ENCODE measurements at regions not wholly inside any gene's neighbourhood (a gene's known extent, or its start where the extent isn't known, plus 50 kb on each side); places are given as distances from the start of the nearest gene placed in this dataset.
"Not testable (repeated sequence)": the region's sequence is repeated elsewhere in the genome, so short reads cannot be mapped to it uniquely, and the experiment has no call there.

DNA sequence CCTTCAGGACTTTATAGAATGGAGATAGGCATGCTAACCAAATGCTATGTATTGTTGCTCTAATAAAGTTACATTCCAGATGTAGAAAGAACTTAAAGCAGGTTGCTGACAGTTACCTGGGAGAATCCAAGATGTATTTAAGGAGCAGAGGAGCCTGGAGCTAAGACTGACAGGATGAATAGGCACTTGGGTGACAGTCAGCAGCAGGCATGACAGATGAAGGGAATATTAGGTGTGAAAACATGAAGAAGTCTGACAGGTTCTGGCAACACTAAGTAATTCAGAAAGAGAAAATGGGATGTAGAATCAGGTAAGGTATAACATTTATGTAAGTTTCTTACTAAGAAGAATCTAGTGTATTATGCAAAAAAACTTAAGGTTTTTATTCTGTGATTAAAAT lies 232.0 kb downstream of the DSC3 start:
- no peak overlapping the region for H3K4me3 ChIP-seq (ENCODE audit: low read depth, low read length)
- TF ChIP-seq, protein P1, sequence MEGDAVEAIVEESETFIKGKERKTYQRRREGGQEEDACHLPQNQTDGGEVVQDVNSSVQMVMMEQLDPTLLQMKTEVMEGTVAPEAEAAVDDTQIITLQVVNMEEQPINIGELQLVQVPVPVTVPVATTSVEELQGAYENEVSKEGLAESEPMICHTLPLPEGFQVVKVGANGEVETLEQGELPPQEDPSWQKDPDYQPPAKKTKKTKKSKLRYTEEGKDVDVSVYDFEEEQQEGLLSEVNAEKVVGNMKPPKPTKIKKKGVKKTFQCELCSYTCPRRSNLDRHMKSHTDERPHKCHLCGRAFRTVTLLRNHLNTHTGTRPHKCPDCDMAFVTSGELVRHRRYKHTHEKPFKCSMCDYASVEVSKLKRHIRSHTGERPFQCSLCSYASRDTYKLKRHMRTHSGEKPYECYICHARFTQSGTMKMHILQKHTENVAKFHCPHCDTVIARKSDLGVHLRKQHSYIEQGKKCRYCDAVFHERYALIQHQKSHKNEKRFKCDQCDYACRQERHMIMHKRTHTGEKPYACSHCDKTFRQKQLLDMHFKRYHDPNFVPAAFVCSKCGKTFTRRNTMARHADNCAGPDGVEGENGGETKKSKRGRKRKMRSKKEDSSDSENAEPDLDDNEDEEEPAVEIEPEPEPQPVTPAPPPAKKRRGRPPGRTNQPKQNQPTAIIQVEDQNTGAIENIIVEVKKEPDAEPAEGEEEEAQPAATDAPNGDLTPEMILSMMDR (IDR thresholded peaks at IDR 0.05; ENCODE audit: insufficient read depth, low read length), result no peak

DNA sequence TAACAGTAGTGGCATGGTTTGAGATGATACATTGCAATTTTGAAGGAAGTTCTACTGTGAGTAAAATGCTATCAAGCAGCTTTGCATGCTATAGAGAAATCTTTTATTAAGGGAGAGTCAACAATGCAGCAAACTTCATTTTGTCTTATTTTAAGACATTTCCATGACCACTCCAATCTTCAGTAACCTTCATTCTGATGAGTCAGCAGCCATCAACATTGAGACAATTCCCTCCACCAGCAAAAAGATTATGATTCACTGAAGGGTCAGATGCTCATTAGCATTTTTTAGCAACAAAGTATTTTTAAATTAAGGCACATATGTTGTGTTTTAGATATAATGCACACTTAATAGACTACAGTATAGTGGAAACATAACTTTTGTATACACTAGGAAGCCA lies 235.7 kb downstream of the DSC3 start:
- H3K4me3 ChIP-seq (ENCODE audit: low read depth, low read length), result no peak overlapping the region
- TF ChIP-seq, protein P1 (IDR thresholded peaks at IDR 0.05; ENCODE audit: insufficient read depth, low read length), result no peak
- DNase-seq (ENCODE audit: low read depth), result no peak

More for the DNA sequence above, 232.0 kb downstream of the DSC3 start:
- no peak for DNase-seq (ENCODE audit: low read depth)

DNA sequence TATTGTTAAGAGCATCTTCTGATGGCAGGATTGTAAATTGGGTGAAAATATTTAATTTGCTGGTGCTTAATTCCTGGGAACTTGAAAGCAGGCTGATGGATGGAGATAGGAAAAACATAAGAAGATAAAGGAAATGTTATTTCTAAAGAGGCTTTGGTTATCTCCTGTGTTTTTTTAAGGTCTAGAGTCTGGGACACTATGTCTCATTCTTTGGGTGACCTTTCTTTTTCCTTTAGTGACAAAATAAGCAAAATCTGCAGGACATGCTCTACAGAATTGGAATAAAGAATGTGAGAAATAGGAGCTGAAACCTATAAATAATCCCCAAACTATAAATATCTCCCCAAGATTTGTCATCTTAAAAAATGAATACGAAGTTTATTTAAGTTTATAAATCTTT lies 241.7 kb downstream of the DSC3 start:
- no peak for DNase-seq (ENCODE audit: low read depth)
- TF ChIP-seq, protein P1 (IDR thresholded peaks at IDR 0.05; ENCODE audit: insufficient read depth, low read length), result no peak
- no peak overlapping the region for H3K4me3 ChIP-seq (ENCODE audit: low read depth, low read length)

DNA sequence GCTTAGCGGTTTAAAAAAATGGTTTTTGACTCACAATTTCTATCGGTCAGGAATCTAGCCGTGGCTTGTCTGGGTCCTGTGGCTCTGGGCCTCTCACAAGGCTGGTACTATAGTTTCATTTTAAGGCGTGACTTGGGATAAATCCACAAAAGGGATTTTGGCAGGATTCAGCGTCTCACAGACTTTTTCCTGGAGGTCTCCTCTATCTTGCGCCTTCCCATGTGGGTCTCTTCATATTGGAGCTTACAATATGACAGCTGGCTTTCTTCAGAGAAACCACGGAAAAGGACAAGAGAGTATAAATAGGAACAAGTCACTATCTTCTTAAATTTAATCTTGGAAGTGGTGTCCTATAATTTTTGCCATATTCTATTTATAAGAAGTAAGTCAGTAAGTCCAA lies 250.5 kb downstream of the DSC3 start:
- TF ChIP-seq, protein P1 (IDR thresholded peaks at IDR 0.05; ENCODE audit: insufficient read depth, low read length), result no peak
- no peak overlapping the region for H3K4me3 ChIP-seq (ENCODE audit: low read depth, low read length)
- DNase-seq (ENCODE audit: low read depth), result no peak

DNA sequence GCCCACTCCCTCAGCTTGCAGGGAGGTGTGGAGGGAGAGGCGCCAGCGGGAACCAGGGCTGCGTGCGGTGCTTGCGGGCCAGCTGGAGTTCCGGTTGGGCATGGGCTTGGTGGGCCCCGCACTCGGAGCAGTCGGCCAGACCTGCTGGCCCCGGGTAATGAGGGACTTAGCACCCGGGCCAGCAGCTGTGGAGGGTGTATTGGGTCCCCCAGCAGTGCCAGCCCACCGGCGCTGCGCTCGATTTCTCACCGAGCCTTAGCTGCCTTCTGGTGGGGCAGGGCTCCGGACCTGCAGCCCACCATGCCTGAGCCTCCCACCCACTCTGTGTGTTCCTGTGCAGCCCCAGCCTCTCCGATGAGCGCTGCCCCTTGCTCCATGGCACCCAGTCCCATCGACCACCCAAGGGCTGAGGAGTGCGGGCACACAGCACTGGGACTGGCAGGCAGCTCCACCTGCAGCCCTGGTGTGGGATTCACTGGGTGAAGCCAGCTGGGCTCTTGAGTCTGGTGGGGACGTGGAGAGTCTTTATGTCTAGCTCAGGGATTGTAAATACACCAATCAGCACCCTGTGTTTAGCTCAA lies 254.0 kb downstream of the DSC3 start:
- not testable (repeated sequence) for DNase-seq (ENCODE audit: low read depth); H3K4me3 ChIP-seq (ENCODE audit: low read depth, low read length)

DNA sequence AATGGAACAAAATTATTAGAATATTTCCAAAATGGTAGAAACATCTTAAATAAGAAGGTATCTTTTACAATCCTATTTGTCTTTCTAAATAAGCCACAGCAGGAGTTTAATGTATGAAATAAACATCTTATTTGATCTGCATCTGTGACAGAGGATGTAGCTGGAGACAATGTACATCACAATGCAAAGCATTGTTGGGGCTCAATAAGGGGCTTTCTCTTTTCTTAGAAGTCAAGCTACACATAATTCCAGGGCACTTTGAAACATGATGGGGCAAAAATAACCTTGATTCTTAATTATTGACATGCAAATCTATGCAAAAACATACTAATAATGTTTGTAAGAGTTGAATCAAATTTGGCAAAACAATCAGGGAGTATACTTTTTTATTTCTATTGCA lies 255.1 kb downstream of the DSC3 start:
- TF ChIP-seq, protein P1 (IDR thresholded peaks at IDR 0.05; ENCODE audit: insufficient read depth, low read length), result no peak
- H3K4me3 ChIP-seq (ENCODE audit: low read depth, low read length), result no peak overlapping the region
- DNase-seq (ENCODE audit: low read depth), result no peak

DNA sequence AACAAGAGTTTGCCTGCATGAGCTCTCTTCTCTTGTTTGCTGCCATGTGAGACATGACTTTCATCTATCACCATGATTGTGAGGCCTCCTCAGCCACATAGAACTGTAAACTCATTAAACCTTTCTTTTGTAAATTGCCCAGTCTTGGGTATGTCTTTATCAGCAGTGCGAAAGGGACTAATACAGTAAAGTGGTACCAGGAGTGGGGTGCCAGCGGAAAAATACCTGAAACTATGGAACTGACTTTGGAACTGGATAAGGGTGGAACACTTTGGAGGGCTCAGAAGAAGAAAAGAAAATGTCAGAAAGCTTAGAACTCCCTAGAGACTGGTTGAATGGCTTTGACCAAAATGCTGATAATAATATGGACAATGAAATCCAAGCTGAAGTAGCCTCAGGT lies 260.9 kb downstream of the DSC3 start:
- TF ChIP-seq, protein P1 (IDR thresholded peaks at IDR 0.05; ENCODE audit: insufficient read depth, low read length), result no peak
- no peak for DNase-seq (ENCODE audit: low read depth)
- H3K4me3 ChIP-seq (ENCODE audit: low read depth, low read length), result no peak overlapping the region
